DMS 273 (cell line): ENCODE measurements at regions not wholly inside any gene's neighbourhood (a gene's known extent, or its start where the extent isn't known, plus 50 kb on each side); places are given as distances from the start of the nearest gene placed in this dataset.
"Not testable (repeated sequence)": the region's sequence is repeated elsewhere in the genome, so short reads cannot be mapped to it uniquely, and the experiment has no call there.

Experiments used
- DNase-seq: peaks from one replicate; lab custom pipeline; 2025; ENCODE audit not compliant: unreplicated experiment; lab: John Stamatoyannopoulos, UW

- DNase-seq = peak; percentile 16
Measured at GRCh38 chr20:19025430-19026120, 186.9 kb upstream of the SLC24A3 start.

GRCh38 chr20:19026121-19026878, 186.1 kb upstream of the SLC24A3 start:
- DNase-seq = no peak

GRCh38 chr20:19026901-19027644, 185.4 kb upstream of the SLC24A3 start:
- peak; percentile 40 for DNase-seq

GRCh38 chr20:19027971-19028370, 184.5 kb upstream of the SLC24A3 start:
- DNase-seq = no peak

GRCh38 chr20:19041787-19042186, 170.7 kb upstream of the SLC24A3 start:
- DNase-seq = no peak

- no peak for DNase-seq
Measured at GRCh38 chr20:19045371-19045770, 167.1 kb upstream of the SLC24A3 start.

- peak; percentile 8 for DNase-seq
Measured at GRCh38 chr20:19047040-19047950, 165.1 kb upstream of the SLC24A3 start.

- DNase-seq = no peak
Measured at GRCh38 chr20:19047951-19048296, 164.5 kb upstream of the SLC24A3 start.

GRCh38 chr20:19048995-19049501, 163.4 kb upstream of the SLC24A3 start:
- DNase-seq = no peak

GRCh38 chr20:19049514-19049913, 162.9 kb upstream of the SLC24A3 start:
- DNase-seq = no peak

- DNase-seq = peak; percentile 21
Measured at GRCh38 chr20:19056909-19057308, 155.5 kb upstream of the SLC24A3 start.

GRCh38 chr20:19064788-19065187, 147.7 kb upstream of the SLC24A3 start:
- not testable (repeated sequence) for DNase-seq

- DNase-seq = no peak
Measured at GRCh38 chr20:19067986-19068385, 144.5 kb upstream of the SLC24A3 start.

GRCh38 chr20:19070026-19070425, 142.4 kb upstream of the SLC24A3 start:
- DNase-seq = no peak

- no peak for DNase-seq
Measured at GRCh38 chr20:19070681-19071445, 141.6 kb upstream of the SLC24A3 start.

- DNase-seq = no peak
Measured at GRCh38 chr20:19071446-19071725, 141.1 kb upstream of the SLC24A3 start.

- no peak for DNase-seq
Measured at GRCh38 chr20:19071902-19072498, 140.4 kb upstream of the SLC24A3 start.

- no peak for DNase-seq
Measured at GRCh38 chr20:19072988-19073387, 139.5 kb upstream of the SLC24A3 start.

- DNase-seq = peak; percentile 56
Measured at GRCh38 chr20:19073584-19074218, 138.7 kb upstream of the SLC24A3 start.
